CD1c-positive myeloid dendritic cell (primary cell): ENCODE measurements at regions not wholly inside any gene's neighbourhood (a gene's known extent, or its start where the extent isn't known, plus 50 kb on each side); places are given as distances from the start of the nearest gene placed in this dataset.
"Not testable (repeated sequence)": the region's sequence is repeated elsewhere in the genome, so short reads cannot be mapped to it uniquely, and the experiment has no call there.

Source experiments
- DNase-seq: peaks from one replicate; pipeline ENCODE4 v3.0.0-alpha.2; 2016; ENCODE audit errors: extremely low spot score

DNA sequence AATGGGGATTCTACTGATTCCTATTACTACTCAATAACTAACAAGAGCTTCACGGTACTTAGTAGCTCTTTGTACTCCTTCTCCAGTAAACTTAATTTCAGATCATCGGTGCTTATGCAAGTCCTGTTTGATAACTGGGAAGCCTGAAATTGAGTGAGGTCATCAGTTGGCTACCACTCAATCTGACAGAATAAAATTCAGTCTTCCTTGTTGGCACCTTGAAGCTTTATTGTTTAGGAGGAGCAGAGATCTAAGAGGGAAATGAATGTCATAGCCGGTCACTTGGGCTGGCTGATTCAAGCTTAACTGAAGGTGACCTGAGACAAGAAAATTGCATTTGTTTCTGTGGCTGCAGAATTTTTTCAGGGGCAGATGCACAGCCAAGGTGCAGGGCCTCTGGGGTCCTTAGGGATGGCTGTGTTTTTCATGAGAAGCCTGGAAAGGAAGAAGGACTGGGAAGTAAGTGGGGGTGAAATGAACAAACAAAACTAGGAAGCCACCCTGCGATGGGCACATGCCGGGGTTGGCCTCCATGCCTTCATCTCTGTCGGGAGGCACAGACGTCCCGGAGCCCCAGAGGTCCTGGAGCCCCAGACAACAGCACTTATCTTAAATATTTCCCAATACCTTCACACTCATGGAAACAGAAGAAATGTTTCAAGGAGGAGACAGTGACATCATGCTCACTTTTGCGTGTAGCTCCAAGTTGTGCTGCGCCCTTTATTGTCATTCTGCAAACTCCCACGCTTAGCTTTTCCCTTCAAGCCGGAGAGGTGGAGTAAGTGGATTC, 85.0 kb upstream of the KIF5B start:
- no peak for DNase-seq

DNA sequence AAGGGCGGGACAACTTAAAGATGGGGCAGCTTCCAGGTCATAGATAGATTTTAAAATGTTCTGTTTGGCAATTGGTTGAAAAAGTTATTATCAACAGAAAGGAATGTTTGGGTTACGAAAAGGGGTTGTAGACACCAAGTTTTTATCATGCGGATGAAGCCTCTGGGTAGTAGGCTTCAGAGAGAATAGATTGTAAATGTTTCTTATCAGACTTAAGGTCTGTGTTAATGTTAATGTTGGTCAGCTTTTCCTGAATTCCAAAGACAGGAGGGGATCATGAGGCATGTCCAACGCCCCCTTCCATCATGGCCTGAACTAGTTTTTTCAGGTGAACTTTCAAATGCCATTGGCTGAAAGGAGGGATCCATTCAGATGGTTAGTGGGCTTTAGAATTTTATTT, 84.2 kb upstream of the KIF5B start:
- DNase-seq = no peak

DNA sequence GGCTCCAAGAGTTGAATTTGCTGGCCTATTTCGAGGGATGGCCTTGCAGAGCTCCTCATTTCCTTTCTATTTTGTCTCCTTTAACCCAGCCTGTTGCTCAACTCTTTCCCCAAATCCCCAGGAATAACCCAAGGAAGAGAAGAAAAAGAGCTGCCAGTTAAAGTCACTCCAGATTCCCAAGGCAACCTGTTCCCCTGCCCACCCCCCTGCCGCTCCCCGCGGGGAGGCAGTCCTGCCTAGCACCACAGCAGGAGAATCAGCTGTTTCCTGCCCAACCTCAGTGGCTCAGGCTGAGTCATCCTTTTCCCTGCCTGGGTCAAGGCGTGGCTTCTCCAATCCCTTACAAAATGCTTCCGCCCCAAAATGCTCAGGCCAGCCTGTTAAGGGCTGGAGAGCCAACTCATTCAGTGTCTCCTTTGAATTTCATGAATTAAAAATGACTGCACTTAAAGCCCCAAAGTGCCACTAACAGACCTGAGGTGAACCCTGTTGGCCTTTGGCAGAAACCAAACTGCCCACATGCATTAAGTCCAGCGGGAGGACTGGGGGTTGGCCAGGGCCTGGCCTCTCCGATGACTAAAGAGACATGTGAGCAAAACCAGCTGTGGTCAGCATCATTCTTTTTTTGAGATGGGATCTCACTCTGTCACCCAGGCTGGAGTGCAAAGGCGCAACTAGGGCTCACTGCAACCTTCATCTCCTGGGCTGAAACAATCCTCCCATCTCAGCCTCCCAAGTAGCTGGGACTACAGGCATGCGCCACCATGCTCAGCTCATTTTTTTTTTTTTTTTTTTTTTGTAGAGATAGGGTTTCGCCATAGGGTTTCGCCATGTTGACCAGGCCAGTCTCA, 83.2 kb upstream of the KIF5B start:
- DNase-seq = peak; percentile 85

DNA sequence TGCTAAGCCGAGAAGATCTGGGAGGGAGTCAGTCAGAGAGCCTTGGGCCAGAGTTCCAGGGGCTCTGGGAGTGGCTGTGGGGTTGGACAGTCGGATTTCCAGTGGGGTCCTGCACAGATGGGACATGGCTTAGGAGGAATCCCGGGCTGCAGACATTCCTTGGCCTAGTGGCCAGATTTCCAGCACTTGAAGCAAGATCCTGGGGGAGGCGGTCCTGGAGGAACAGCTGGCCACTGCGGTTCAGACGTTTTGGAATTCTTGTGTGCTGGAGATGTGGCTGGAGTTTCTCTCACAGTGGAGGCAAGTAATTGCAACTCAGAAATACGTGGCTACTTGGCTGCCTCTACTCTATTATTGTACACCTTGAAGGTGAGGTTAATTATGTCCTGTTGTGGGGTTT, 80.7 kb upstream of the KIF5B start:
- DNase-seq = not testable (repeated sequence)

DNA sequence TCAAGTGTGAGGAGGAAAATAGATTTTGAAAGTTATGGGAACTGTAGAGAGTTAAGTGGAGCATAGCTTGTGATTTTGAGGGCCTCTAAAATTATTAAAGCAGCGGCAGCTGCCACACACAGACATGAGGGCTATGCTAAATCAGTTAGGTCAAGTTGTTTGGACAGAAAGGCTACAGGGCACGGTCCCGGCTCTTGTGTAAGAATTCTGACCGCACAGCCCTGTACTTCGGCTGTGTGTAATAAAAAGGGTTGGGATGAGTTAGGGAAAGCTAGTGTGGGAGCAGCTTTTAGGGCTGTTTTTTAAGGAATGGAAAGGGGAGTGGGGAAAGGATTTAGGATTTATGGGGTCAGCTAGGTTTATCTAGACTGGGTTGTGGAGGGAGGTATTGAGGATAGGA, 79.6 kb upstream of the KIF5B start:
- not testable (repeated sequence) for DNase-seq

DNA sequence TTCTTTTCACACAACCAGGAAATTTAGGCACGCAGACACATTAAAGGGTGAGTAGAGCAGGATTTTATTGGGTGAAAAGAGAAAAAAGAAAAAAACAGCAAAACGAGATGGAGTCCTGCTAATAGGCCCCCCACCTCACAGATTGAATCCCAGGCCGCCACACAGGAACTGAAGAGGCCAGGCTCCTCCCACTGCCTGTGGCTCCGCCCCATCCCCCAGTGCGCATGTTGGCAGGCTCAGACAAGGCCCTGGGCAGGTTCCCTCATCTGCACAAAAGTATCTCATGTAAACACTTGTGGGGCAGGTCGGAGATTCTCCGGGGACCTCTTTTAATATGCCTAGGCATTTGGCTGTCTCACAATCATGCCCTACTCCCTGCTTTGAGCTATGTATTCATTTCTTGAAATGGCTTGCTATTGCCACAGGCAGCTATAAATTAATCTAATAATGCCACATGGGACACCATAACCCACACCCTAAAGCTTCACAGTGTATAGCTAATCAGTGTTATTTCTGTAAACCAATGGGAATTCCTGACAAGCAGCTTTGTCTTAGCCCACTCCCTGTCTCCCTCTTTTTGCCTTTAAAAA, 76.2 kb upstream of the KIF5B start:
- no peak for DNase-seq

DNA sequence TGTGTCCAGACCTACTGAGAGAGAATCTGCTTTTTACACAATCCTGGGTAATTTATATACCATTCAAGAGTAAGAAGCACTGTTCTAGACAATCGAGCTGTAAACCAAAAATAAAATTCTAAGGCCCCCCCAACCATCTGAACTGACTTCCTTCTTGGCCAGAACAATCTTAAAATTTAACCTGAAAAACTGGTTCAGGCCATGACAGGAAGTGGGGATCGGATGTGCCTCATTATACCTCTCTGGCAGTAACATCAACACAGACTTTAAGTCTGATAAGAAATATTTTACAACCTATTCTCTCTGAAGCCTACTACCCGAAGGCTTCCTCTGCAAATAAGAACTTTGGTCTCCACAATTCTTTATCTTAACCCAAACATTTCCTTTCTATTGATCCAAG, 75.2 kb upstream of the KIF5B start:
- DNase-seq = no peak

DNA sequence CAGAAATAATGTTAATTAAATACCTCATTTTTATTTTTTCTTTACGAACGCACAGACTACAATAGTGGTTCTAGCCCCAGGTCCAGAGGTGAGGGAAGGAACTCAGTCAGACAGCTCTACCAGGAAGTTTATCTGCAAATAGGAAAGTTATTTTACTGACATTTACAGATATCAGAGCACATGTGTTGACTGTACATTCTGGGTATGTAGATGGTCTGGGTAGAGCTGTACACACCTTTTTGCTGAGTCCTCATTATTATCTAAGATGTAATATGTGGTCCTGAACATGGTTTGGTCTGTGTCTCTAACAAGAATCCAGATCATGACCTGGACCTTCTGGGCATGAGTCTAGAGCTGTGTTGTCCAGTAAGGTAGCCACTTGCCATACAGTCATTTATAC, 74.6 kb upstream of the KIF5B start:
- no peak for DNase-seq

DNA sequence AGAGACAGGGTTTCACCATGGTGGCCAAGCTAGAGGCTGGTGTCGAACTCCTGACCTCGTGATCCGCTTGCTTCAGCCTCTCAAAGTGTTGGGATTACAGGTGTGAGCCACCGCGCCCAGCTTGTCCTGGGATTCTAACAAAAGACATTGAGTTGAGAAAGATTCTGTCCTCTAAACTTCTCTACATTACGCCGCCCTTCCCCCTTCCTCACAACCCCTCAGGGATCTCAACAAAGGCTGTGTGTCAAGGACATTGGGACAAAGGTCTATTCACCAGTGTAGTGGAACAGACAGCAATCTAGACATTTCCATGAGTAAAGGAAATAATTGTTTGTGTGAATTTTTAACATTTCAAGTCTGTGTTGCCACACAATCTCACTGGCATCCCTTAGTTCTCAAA, 68.8 kb upstream of the KIF5B start:
- no peak for DNase-seq

DNA sequence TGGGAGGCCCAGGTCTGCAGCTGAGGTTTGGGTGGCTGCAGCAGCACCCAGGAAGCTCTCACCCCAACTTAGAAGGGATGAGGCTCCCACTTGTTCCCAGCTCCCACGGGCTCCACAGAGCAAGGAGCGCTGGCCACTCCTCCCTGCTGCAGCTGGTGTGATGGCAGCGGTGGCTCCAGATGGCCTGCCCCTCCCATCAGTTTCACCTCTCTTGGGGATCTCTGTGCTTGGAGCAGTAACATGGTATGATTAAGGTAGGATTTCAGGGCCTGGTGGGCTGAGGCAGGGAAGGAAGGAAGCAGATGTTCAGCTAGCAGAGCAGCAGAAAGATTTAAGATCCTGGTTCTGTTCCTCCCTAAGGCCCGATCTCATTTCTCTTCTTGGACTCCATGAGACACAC, 66.8 kb upstream of the KIF5B start:
- DNase-seq = no peak

DNA sequence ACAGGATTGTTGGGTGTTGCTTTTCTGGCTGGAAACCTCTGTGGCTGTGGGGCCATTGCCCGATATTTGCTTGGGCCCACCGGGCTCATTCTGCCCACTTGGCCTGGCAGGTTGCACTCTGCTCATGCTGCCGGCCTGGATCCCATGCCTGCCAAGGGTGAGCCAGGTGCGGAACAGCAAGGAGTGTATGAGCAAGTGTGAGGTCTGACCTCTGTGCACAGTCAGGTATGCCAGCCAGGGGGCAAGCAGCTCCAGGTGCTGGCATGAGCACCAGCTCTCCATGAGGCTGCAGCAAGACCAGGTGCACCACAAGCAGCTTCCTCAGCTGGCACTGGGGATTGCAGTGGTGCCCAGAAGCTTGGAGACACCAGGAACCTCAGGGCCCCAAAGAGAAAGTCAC, 65.4 kb upstream of the KIF5B start:
- DNase-seq = no peak

DNA sequence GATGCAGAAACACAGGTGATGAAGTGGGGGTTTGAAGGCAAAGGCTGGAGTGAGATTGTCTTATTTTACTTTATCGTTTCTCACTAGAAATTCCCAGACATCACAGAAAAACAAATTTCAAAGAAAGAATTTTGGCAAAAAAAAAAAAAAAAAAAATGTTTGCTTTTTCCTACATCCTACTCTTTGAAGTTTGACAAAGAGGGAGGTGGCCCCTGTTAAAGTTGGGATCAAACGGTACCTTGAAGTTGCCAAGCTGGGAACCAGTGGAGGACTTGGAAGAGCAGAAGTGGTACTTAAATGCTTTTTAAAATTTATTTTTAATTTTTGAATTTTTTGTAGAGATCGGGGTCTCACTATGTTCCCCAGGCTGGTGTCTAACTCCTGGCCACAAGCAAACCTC, 63.9 kb upstream of the KIF5B start:
- no peak for DNase-seq

DNA sequence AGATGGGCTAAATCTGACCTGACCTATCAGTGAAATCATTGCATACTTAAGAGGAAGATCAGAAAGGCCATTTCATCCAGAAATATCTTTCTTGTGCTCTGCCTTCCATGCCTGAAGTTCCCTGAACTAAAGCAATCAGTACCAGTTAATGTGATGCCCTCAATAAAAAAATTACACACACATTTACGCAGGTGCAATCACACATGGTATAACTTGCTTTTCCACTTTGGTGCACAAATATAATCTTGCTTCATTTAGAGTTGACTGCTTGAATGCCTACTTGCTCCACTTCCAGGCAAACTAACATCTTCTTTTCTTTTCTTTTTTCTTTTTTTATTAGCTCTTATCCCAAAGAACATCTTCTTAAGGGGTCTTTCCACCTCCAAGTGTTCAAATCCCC, 58.3 kb upstream of the KIF5B start:
- DNase-seq = no peak

DNA sequence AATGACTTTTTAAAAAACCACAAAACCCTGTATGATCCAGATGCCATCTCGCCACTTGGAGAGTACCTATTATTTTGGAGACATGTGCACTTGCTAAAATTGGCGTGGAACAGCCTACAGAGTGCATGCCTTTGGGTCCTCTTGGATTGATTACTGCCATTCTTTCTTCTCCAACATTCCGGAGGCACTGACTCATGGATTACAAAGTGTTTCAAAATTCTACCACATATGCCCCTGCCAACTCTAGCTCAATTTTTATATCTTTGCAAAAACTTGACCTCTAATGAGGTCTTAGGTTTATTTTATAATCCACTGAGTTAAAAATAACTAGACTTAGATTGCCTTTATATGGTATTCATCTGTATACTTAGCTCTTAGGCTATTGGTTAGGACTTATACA, 55.8 kb upstream of the KIF5B start:
- DNase-seq = no peak

DNA sequence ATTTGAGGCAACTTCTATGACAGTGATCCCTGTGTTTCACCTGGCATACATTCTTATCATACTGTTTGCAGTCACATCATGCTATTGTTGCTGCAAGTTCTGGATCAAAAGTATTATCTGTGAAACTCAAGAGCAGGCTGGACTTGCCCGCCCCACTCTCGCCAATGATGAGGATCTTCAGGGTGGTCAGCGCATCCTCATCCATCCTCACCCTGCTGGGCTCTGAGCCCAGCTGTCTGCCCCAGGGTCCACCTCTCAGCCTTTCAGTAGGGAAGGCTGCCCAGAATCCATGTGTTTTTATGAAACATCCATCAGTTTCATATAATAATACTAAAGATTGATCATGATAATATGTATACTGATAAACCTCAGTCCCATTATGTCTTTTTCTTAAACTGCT, 55.4 kb upstream of the KIF5B start:
- DNase-seq = no peak

DNA sequence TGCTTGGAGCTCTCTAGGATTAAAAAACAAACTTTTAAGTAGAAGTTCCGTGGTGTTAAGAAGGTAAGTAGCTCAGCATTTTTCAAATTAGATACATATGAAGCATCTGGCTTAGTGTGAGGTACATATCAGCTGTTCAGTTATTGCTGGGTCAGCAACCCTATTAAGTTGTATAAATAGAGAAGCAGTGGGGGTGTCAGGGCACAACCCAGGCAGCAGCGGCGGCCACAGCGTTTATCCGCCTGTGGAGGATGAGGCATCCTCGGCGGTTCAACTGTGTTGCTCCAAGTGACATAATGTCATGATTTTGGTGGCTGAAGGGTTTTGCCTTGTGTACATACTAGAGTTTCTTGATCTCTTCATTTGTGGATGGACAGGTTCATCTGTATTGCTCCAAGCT, 54.6 kb upstream of the KIF5B start:
- DNase-seq = no peak

DNA sequence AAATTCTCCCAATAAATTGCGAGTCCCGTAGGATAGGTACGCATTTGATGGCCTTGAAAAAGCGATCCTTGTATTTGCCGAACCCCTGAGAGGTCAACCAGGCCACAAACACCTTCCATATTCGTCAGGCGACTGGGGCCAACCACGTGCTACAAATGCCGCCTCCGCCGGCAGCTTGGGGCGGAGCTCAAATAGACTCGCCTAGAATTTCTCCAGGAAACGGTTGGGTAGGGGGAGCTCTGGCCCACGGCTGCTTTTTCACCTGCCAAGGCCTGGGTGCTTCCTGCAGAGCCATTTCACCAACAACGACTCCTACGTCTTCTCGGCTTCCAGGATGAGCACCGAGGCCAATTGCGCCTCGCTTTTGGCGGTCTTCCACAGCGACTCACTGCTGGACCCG, 53.4 kb upstream of the KIF5B start:
- no peak for DNase-seq
